Effector memory CD8-positive, alpha-beta T cell (primary cell): ENCODE measurements at regions not wholly inside any gene's neighbourhood (a gene's known extent, or its start where the extent isn't known, plus 50 kb on each side); places are given as distances from the start of the nearest gene placed in this dataset.

Source experiments
- ATAC-seq: fragments of 150-1000 bp; cut with Tn5 transposase; replicated peaks from 2 replicates; pipeline ENCODE4 v1.10.0; 2021; ENCODE audit warnings: mild to moderate bottlenecking, moderate library complexity
- DNase-seq, 3 experiments: peaks; one replicate each; pipeline ENCODE4 v3.0.0; 2021
- H3K27ac Mint-ChIP-seq, 2 donors: one replicate each; pipeline ENCODE4 v1.8.0; 2022; ENCODE audit warnings: mild to moderate bottlenecking in 2 of 2, mixed read lengths in 2 of 2, moderate library complexity in 2 of 2
- H3K27me3 Mint-ChIP-seq, 2 donors: one replicate each; pipeline ENCODE4 v1.8.0; 2022; ENCODE audit warnings: mixed read lengths in 2 of 2
- H3K36me3 Mint-ChIP-seq: one replicate; pipeline ENCODE4 v1.8.0; 2022; ENCODE audit warnings: mild to moderate bottlenecking, moderate library complexity, mixed read lengths; ENCODE audit not compliant: insufficient read depth
- H3K4me1 Mint-ChIP-seq, 2 donors: one replicate each; pipeline ENCODE4 v1.8.0; 2022; ENCODE audit warnings: low read depth in 2 of 2, mixed read lengths in 2 of 2
- H3K4me3 Mint-ChIP-seq, 2 donors: one replicate each; pipeline ENCODE4 v1.8.0; 2022; ENCODE audit warnings: mild to moderate bottlenecking in 2 of 2, mixed read lengths in 2 of 2, moderate library complexity in 2 of 2
- H3K9me3 Mint-ChIP-seq, 2 donors: one replicate each; pipeline ENCODE4 v1.8.0; 2022; ENCODE audit warnings: mixed read lengths in 2 of 2

DNA sequence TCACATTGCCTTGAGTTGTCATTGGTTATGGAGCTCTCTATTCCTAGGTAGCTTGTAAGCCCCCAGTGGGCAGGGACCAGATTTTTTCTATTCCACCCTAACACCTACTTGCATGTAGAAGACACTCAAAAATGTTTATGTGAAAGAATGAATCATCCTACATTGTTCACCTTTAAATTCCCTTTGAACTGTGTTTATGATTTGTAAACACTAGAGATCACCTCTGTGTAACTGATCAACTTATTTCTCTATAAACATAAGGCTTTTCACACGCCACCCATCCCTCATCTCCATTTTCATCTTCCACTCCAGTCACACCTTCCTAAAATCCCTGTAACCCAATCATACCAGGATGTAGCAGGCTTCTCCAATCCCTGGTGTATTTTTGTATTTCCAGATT, 142.6 kb upstream of the LEF1 start:
- Mint-ChIP-seq H3K27me3 (peaks cover 12 to 30% of the 10 kb centered on the region in 2 donors), H3K36me3 (no peaks in the 10 kb centered on the region), H3K4me3 (no peak overlapping the region), H3K9me3 (peaks cover 0 to 7% of the 10 kb centered on the region in 2 donors), H3K4me1 (no peaks in the 10 kb centered on the region), H3K27ac (no peak overlapping the region)
- ATAC-seq (no peak), DNase-seq (no peak)

DNA sequence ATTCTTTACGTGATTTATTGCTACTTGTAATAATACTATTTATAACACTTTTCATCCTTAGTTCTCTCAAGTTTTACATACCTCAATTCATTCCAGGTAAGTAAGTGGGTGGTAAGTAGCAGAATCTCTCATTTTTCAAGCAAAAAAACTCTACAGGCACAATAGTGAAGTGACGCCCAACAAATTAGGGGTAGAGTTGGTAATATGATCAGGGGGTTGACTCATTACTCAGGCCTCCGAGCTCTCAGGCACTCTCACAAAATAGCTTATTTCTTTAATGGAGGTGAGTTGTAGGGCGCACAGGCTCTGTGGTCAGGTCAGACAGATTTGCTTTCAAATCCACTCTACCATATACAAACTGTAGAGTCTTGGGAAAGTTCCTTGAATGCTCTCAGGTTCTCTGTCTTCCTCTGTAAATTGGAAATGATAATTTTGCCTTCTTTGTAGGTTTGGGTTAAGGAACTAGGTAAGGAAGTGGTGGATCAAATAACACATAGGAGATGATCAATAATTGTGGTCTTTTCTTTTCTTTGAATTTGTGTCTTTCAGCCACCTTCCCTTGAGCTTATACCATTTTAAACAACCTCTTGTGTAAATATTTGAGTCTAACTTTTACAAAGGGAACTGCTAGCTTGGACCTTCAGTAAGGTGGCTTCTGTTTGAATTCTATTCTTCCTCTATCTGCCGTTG, 134.9 kb upstream of the LEF1 start:
- no peaks in the 10 kb centered on the region for H3K36me3 Mint-ChIP-seq
- H3K9me3 Mint-ChIP-seq, result peaks cover 0 to 3% of the 10 kb centered on the region in 2 donors
- ATAC-seq (no peak), DNase-seq (no peak)
- peaks cover 6 to 11% of the 10 kb centered on the region in 2 donors for H3K27me3 Mint-ChIP-seq
- H3K4me3 Mint-ChIP-seq, result no peak overlapping the region
- no peak overlapping the region for H3K27ac Mint-ChIP-seq
- H3K4me1 Mint-ChIP-seq, result no peaks in the 10 kb centered on the region

DNA sequence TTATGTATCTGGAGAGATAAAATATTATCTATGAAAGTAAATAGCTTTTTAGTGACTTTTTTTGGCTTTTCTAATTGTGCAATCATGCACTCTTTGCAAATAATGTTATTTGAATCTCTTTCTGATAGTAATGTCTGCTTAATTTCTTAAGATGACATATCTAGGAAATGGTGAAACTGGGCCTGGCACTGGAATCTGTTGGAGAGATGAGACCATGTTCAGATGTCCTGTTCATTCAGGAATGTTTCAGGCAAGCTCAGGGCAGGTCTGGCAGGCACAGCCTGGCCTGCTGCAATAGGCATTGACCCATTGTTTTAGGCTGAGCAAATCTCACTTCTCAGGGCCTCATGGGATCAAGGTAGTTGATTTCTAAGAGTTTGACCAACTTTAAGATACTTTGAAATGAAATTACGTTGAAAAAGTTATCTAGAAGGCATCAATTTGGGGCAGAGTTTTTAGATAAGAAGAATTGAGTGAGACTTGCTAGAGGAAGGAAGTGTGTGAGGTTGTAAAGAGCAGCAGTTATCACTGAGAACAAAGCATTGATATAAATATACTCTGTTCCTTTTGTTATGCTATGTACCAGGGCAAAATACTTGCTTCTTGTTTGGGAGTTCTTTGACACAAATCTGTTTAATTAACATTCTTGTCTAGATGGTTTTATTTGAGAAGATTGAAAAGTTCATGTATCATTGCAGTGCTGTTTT, 133.0 kb upstream of the LEF1 start:
- Mint-ChIP-seq H3K9me3 (peaks cover 0 to 3% of the 10 kb centered on the region in 2 donors), H3K4me1 (no peaks in the 10 kb centered on the region), H3K27ac (no peak overlapping the region), H3K36me3 (no peaks in the 10 kb centered on the region), H3K4me3 (no peak overlapping the region), H3K27me3 (peaks cover 6 to 11% of the 10 kb centered on the region in 2 donors)
- DNase-seq (no peak), ATAC-seq (no peak)

DNA sequence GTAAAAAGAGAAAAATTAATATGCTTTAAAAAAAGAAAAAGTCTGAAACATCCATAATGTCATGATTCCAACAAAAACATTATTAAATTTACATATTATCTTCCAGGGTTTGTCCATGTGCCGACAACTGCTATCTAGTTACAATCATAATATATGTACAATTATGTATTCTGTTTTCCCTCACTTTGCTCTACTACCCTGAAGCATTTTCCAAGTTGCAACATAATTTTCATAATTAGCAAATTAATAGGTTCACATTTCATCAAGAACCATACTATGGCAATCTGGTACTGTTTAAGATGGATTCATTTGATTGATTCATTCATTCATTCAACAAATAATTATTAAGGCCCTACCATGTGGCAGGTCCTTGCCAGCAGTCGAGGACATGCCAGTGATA, 128.9 kb upstream of the LEF1 start:
- ATAC-seq (no peak), DNase-seq (no peak)
- H3K9me3 Mint-ChIP-seq, result peaks cover 0 to 3% of the 10 kb centered on the region in 2 donors
- no peaks in the 10 kb centered on the region for H3K4me1 Mint-ChIP-seq
- H3K4me3 Mint-ChIP-seq, result no peak overlapping the region
- no peaks in the 10 kb centered on the region for H3K36me3 Mint-ChIP-seq
- no peak overlapping the region for H3K27ac Mint-ChIP-seq
- peaks cover 13 to 28% of the 10 kb centered on the region in 2 donors for H3K27me3 Mint-ChIP-seq

DNA sequence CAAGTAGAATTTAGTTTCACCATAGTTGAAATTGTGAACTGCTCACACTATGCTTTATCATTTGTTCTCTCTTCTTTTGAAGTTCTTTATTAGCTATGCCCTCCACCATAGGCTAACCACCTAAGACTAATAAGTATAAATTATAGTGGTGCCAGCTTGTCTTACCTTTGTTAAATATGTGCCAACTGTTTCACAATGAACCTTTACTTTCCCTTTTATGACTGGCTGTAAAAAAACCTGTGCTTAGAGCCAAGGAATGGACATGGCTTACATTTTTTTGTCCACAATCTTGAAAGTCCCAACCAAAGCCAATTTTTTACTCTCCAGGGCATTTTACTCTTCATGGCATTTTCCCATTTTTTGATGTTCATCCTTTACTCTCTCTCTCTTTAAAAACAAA, 123.5 kb upstream of the LEF1 start:
- no peaks in the 10 kb centered on the region for H3K36me3 Mint-ChIP-seq
- H3K9me3 Mint-ChIP-seq, result no peaks in the 10 kb centered on the region
- DNase-seq, result no peak
- H3K27me3 Mint-ChIP-seq, result peaks cover 10 to 16% of the 10 kb centered on the region in 2 donors
- H3K27ac Mint-ChIP-seq, result no peak overlapping the region
- no peak overlapping the region for H3K4me3 Mint-ChIP-seq
- no peaks in the 10 kb centered on the region for H3K4me1 Mint-ChIP-seq
- ATAC-seq, result no peak

DNA sequence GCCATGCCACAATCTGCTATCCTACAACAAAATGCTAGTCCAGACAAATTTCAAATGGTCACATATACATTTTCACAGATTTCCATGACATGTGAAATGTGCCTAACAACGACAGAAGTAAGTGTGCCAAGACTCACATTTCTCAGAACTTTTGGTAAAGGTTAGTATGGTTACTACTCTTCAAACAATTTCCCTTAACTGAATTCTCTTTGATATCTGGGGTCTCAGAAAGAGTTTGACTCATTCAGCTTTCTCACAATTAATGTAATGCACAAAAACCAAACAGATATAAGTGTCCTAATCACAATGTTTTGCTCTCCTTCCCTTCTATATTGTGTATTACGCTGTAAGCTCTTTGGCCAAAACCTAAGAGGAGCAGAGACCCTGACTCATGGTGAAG, 122.4 kb upstream of the LEF1 start:
- Mint-ChIP-seq H3K27me3 (peaks cover 10 to 16% of the 10 kb centered on the region in 2 donors), H3K4me1 (no peaks in the 10 kb centered on the region), H3K4me3 (no peak overlapping the region), H3K36me3 (no peaks in the 10 kb centered on the region), H3K27ac (peak overlapping the region in 1 of 2 donors; percentile 11), H3K9me3 (no peaks in the 10 kb centered on the region)
- ATAC-seq, result no peak
- no peak for DNase-seq

DNA sequence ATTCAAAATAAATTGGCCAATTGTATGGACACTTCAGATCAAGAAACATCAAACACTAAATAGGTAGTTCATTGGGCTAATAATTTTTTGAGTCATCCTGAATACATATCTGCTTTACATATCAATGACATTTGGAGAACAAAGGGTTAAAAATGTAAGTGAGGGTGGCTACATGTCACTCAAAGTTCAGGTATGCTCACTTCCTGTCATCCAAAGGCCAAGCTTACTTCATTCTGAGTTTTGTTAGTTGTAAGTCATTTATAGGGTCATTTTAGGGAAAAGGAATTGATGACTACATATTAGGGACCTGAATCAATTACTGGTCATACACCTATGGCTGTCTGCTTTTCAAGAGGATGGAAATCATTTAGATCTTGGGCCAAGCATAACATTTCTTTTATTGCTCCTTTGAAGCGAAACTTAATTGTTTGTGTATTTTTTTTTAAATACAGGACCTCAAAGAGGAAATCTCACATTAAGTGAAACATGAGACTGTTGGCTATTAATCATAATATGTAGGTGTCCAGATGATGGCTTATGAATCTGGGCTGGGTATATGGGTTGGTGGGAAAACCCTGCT, 119.2 kb upstream of the LEF1 start:
- Mint-ChIP-seq H3K36me3 (no peaks in the 10 kb centered on the region), H3K4me1 (no peaks in the 10 kb centered on the region), H3K4me3 (no peak overlapping the region), H3K27ac (no peak overlapping the region), H3K9me3 (no peaks in the 10 kb centered on the region), H3K27me3 (peaks cover 0 to 5% of the 10 kb centered on the region in 2 donors)
- ATAC-seq, result no peak
- no peak for DNase-seq

DNA sequence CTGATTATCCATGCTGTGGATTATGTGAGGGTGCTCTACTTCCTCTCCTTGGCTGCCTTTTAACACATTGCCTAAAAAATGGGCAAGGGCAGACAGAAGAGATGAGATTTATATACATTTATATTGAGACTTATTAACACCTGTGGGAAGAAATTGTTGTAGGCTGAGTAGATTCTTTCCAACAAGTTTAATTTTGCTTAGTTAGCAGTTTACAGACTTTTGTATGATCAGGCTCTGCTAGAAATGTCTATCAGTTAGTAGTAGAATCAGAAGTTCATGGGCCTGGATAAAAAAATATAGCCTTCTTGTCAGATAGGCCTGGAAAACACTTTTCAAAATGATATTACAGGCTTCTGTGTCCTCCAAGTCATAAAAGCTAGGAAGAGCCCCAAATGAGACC, 111.3 kb upstream of the LEF1 start:
- ATAC-seq, result no peak
- Mint-ChIP-seq H3K9me3 (peaks cover 0 to 2% of the 10 kb centered on the region in 2 donors), H3K27ac (no peak overlapping the region), H3K4me3 (no peak overlapping the region), H3K36me3 (no peaks in the 10 kb centered on the region), H3K27me3 (peaks cover 0 to 7% of the 10 kb centered on the region in 2 donors), H3K4me1 (no peaks in the 10 kb centered on the region)
- DNase-seq, result no peak

DNA sequence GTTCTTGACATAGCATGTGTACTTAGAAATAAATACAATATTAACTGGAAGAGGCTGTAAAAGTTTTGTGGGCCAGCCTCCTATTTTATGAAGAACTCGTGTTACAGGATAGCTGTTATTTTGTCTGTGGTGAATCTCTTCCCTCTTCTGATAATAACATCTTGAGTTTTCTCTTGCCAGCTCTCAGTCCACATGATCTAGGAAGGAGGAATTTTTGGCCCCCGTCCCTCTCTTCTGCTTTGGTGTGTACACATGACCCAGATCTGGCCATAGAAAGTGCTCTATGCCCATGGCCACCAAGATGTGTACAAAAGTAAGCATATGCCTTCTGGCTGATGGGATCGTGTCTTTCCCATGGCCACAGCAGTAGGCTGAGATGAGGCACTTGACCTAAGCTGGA, 108.0 kb upstream of the LEF1 start:
- H3K4me3 Mint-ChIP-seq, result no peak overlapping the region
- no peak overlapping the region for H3K27ac Mint-ChIP-seq
- no peak for DNase-seq
- no peaks in the 10 kb centered on the region for H3K27me3 Mint-ChIP-seq
- no peaks in the 10 kb centered on the region for H3K36me3 Mint-ChIP-seq
- no peak for ATAC-seq
- H3K9me3 Mint-ChIP-seq, result peaks cover 0 to 2% of the 10 kb centered on the region in 2 donors
- no peaks in the 10 kb centered on the region for H3K4me1 Mint-ChIP-seq

DNA sequence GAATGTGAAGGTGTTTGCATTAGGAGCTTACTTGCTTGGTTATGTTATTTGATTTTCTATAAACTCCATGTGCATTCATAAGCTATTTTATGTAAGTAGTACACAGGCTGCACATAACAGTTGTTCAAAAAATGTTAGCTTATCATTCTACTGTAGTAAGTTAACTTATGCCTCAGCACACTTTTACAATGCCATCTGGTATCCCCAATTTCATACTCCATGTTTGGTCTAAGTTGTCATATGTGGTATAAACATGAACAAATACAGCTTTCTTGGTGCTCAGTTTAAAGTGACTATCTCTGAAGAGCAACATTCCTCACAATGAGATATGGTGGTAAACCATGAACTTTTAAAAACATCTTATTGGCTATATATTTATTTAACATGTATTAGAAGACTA, 104.3 kb upstream of the LEF1 start:
- Mint-ChIP-seq H3K4me3 (no peak overlapping the region), H3K27me3 (no peaks in the 10 kb centered on the region), H3K4me1 (no peaks in the 10 kb centered on the region), H3K9me3 (no peaks in the 10 kb centered on the region), H3K36me3 (no peaks in the 10 kb centered on the region), H3K27ac (no peak overlapping the region)
- ATAC-seq, result no peak
- no peak for DNase-seq

DNA sequence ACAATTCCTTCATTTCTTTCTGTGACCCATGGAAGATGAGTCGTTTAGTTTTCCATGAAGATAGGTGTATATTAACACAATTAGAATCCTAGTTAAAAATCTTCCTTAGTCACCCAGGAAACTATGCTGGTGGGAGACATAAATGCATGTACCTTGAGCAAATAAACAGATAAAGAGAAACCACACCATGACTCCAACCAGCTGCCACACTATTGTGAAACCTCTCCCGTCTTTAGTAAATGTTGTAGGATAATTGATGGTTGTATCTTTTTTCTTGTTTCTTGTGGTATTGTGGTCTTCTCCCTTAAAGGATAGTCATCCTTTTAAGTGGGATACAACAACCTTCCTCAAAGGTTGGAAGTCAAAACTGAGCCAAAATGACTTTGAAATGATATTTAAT, 103.8 kb upstream of the LEF1 start:
- Mint-ChIP-seq H3K27me3 (no peaks in the 10 kb centered on the region), H3K4me3 (no peak overlapping the region), H3K36me3 (no peaks in the 10 kb centered on the region), H3K27ac (no peak overlapping the region), H3K9me3 (no peaks in the 10 kb centered on the region), H3K4me1 (no peaks in the 10 kb centered on the region)
- DNase-seq (no peak), ATAC-seq (no peak)

DNA sequence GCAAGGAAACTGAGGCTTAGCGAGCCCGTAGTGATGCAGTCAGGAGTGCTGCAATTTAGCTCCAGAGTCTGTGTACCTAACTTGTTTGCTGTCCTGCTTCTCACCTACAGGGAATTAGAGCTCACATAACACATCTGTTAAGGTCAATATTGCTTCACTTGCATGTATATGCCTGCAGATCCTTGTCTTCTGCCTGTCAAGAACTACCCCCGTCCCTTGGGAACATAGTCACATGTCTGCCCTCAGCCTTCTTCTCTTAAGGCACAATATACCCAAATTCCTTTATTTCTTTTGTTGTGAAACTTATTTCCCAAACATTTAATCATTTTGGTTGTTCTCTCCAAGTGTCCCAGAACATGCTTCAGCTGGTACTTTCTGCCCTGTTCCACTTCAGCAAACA, 103.3 kb upstream of the LEF1 start:
- no peak for ATAC-seq
- Mint-ChIP-seq H3K9me3 (no peaks in the 10 kb centered on the region), H3K27ac (no peak overlapping the region), H3K27me3 (no peaks in the 10 kb centered on the region), H3K36me3 (no peaks in the 10 kb centered on the region), H3K4me1 (no peaks in the 10 kb centered on the region), H3K4me3 (no peak overlapping the region)
- DNase-seq, result no peak

DNA sequence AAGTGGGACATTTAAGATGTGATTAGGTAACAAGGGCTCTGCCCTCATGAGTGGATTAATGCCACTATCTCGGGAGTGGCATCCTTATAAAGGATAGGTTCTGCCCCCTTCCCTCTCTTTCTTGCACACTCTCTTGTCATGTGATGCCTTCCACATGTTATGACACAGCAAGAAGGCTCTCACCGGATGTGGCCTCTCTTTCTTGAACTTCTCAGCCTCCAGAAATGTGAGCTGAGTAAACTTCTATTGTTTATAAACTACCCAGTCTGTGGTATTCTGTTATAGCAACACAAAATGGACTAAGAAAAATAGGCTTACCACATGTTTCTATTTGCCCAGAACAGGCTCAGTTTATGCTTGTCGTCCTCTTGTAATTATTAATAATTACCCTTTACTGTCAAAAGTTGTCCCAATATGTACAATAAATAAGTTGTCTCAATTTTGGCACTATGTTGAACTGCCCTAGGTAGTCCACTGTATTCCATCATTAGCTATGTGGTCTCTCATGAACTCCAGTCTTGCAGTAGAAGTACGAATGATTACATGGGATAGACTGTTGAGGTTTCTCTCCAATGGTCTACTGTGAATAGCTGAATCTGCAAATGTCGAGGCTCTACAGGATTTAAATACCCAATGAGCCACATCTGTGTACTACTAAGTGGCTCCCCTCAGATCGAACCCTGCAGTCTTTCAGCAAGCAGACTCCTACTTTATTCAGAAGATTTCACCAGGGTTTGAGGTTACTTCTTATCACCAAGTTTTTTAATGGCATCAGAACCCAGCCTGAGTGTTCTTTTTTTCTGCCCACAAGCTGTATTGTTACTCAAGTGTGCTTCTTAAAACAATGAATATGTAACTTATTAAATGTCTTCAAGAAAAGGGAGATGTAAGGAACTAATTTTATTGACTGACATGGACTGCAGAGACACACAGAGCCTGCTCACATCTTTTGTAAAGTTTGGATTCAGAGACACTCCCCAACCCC, 102.0 kb upstream of the LEF1 start:
- Mint-ChIP-seq H3K4me3 (no peak overlapping the region), H3K4me1 (no peaks in the 10 kb centered on the region), H3K27ac (no peak overlapping the region), H3K36me3 (no peaks in the 10 kb centered on the region), H3K9me3 (no peaks in the 10 kb centered on the region), H3K27me3 (no peaks in the 10 kb centered on the region)
- ATAC-seq, result no peak
- DNase-seq, result no peak
